Stimulated activated naive CD8-positive, alpha-beta T cell treated with anti-CD3 and anti-CD28 coated beads, Interleukin-15, Interleukin-2, amounts not matched to agents 100 ng/mL and 50 ng/mL, for 24 hours (primary cell): ENCODE measurements at regions not wholly inside any gene's neighbourhood (a gene's known extent, or its start where the extent isn't known, plus 50 kb on each side); places are given as distances from the start of the nearest gene placed in this dataset.

ENCODE experiments used
- H3K27ac Mint-ChIP-seq: one replicate; pipeline ENCODE4 v1.8.0; 2021; ENCODE audit warnings: mild to moderate bottlenecking, mixed read lengths
- H3K27me3 Mint-ChIP-seq: one replicate; pipeline ENCODE4 v1.8.0; 2021; ENCODE audit warnings: mixed read lengths
- H3K36me3 Mint-ChIP-seq: one replicate; pipeline ENCODE4 v1.8.0; 2021; ENCODE audit warnings: low read depth, mixed read lengths
- H3K4me1 Mint-ChIP-seq: one replicate; pipeline ENCODE4 v1.8.0; 2021; ENCODE audit warnings: low read depth, mixed read lengths
- H3K4me3 Mint-ChIP-seq: one replicate; pipeline ENCODE4 v1.8.0; 2021; ENCODE audit warnings: mild to moderate bottlenecking, mixed read lengths
- H3K9me3 Mint-ChIP-seq: one replicate; pipeline ENCODE4 v1.8.0; 2021; ENCODE audit warnings: mixed read lengths

DNA sequence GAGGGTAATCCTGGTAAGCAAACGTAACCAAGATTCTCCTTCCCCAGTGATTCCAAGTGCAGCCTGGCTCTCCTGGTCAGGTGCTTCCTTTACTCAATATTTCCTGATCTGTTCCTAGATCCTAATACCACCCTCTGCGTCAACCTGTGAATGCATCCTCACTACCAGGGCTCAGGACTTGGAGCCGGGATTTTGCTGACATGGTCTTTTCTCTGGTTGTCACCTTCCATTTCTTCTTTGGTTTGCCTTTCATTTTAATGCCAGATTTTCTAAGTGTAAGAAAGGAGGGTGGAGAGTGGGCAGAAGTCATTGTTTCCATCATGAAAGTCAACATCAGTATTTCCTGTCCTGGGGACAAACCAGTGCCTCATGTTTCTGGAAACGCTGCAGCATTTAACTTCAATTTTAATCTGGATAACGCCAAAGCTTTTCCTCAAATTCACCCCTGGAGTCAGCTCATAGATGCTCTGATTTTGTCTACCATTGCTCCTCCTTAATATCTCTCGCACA lies 210.4 kb upstream of the ZNF32 start:
- peaks cover 3% of the 10 kb centered on the region for H3K4me1 Mint-ChIP-seq
- H3K27me3 Mint-ChIP-seq = no peaks in the 10 kb centered on the region
- H3K36me3 Mint-ChIP-seq = no peaks in the 10 kb centered on the region
- H3K27ac Mint-ChIP-seq = no peak overlapping the region
- H3K9me3 Mint-ChIP-seq = no peaks in the 10 kb centered on the region
- H3K4me3 Mint-ChIP-seq = no peak overlapping the region

GRCh38 chr10:43857931-43858315 lies 209.2 kb upstream of the ZNF32 start:
- H3K27me3 Mint-ChIP-seq = peaks cover under 1% of the 10 kb centered on the region
- H3K9me3 Mint-ChIP-seq = no peaks in the 10 kb centered on the region
- no peaks in the 10 kb centered on the region for H3K36me3 Mint-ChIP-seq
- no peak overlapping the region for H3K27ac Mint-ChIP-seq
- H3K4me1 Mint-ChIP-seq = peaks cover 3% of the 10 kb centered on the region
- no peak overlapping the region for H3K4me3 Mint-ChIP-seq

DNA sequence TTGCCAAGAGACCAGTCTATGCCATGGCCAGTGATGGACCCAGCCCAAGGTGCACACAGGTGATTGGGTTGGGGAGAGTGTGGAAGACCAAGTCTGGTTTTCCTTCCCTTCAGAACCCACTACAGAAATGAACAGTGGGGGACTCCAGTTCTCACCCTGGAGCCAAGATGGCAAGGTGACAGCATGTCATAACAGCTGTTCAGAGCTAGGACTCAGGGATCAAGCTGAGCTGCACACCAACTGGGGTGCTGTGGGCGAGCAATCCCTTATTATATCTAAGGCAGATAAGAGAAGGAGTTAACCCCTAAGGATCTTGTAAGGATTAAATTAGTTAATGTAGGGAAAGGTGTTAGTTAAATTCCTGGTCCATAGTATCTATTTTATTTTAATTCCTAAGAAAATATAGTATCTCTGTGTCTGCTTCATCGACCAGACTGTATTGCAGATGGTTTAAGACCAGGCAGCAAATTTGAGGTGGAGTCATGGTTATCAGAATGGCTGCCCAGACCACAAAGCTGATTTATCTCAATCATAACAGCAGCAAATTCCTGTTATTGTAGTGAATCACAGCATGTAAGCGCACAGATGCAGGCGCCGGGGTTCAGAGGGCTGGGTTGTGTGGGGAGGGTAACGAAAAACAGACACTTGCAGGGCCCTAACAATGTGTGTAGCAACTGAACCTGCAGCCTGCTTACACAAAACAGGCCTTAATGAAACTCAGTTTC lies 208.7 kb upstream of the ZNF32 start:
- Mint-ChIP-seq H3K36me3 (no peaks in the 10 kb centered on the region), H3K27ac (no peak overlapping the region), H3K9me3 (no peaks in the 10 kb centered on the region), H3K27me3 (peaks cover 2% of the 10 kb centered on the region), H3K4me1 (peaks cover 3% of the 10 kb centered on the region), H3K4me3 (no peak overlapping the region)

- Mint-ChIP-seq H3K9me3 (no peaks in the 10 kb centered on the region), H3K27ac (no peak overlapping the region), H3K27me3 (peaks cover 2% of the 10 kb centered on the region), H3K36me3 (no peaks in the 10 kb centered on the region), H3K4me1 (peaks cover 3% of the 10 kb centered on the region), H3K4me3 (no peak overlapping the region)
These were observed 207.6 kb upstream of the ZNF32 start for GRCh38 chr10:43856299-43856698.

DNA sequence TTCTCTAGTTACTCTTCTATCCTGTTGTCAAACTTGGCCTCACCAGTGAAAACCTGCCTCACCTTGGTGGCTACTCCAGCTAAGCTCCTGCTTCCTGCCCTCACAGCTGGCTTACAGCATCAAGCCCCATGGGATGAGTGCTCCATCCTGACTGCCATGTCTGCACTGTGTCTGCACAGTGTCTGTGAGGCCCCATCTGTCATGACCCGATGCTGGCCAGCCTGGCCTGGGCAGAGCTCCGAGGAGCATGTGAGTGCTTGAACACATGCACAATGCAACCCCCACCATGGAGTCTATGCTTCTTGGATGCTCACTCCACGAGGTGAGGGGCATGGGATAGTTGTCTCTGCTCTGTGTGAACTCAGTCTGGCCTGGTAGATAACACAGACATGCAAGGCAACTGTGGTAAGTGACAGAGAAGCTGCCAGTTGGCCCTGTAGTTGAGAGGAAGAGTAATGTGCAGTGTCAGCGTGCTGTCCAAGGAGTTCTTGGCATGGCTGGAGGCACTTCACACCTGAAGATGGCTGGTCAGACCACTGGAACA lies 207.1 kb upstream of the ZNF32 start:
- peaks cover 3% of the 10 kb centered on the region for H3K4me1 Mint-ChIP-seq
- H3K36me3 Mint-ChIP-seq = no peaks in the 10 kb centered on the region
- H3K27me3 Mint-ChIP-seq = peaks cover 2% of the 10 kb centered on the region
- H3K9me3 Mint-ChIP-seq = no peaks in the 10 kb centered on the region
- no peak overlapping the region for H3K4me3 Mint-ChIP-seq
- no peak overlapping the region for H3K27ac Mint-ChIP-seq

GRCh38 chr10:43854007-43854406 lies 205.3 kb upstream of the ZNF32 start:
- peaks cover 2% of the 10 kb centered on the region for H3K4me1 Mint-ChIP-seq
- H3K36me3 Mint-ChIP-seq = no peaks in the 10 kb centered on the region

GRCh38 chr10:43853369-43853768 lies 204.7 kb upstream of the ZNF32 start:
- Mint-ChIP-seq H3K9me3 (no peaks in the 10 kb centered on the region), H3K4me1 (no peaks in the 10 kb centered on the region)

More at GRCh38 chr10:43854007-43854406, 205.3 kb upstream of the ZNF32 start:
- Mint-ChIP-seq H3K27ac (no peak overlapping the region), H3K4me3 (no peak overlapping the region), H3K27me3 (peaks cover 2% of the 10 kb centered on the region), H3K9me3 (no peaks in the 10 kb centered on the region)

GRCh38 chr10:43852644-43853214 lies 204.0 kb upstream of the ZNF32 start:
- peaks cover under 1% of the 10 kb centered on the region for H3K4me1 Mint-ChIP-seq
- H3K27me3 Mint-ChIP-seq = peaks cover 2% of the 10 kb centered on the region
- no peak overlapping the region for H3K27ac Mint-ChIP-seq
- no peaks in the 10 kb centered on the region for H3K9me3 Mint-ChIP-seq
- H3K36me3 Mint-ChIP-seq = no peaks in the 10 kb centered on the region
- H3K4me3 Mint-ChIP-seq = no peak overlapping the region

More at GRCh38 chr10:43853369-43853768, 204.7 kb upstream of the ZNF32 start:
- no peak overlapping the region for H3K4me3 Mint-ChIP-seq
- H3K27ac Mint-ChIP-seq = no peak overlapping the region
- H3K27me3 Mint-ChIP-seq = peaks cover 2% of the 10 kb centered on the region
- no peaks in the 10 kb centered on the region for H3K36me3 Mint-ChIP-seq

DNA sequence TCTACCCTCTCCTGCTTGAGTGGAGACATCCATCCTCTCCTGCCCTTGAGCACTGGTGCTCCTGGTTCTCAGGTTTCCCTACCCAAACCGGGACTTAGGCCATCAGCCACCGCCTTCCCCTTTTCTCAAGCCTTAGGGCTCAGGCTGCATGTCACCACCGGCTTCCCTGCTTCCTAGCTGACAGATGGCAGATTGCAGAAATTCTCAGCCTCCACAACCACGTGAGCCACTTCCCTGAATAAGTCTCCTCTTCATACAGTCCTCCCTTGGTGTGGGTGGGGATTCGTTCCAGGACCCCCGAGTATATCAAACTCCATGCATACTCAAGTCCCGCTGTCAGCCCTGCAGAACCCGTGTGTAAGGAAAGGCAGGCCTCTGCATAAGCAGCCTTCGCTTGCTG lies 203.5 kb upstream of the ZNF32 start:
- Mint-ChIP-seq H3K36me3 (no peaks in the 10 kb centered on the region), H3K27me3 (peaks cover 2% of the 10 kb centered on the region), H3K4me1 (peaks cover 6% of the 10 kb centered on the region), H3K27ac (no peak overlapping the region), H3K9me3 (no peaks in the 10 kb centered on the region), H3K4me3 (no peak overlapping the region)

DNA sequence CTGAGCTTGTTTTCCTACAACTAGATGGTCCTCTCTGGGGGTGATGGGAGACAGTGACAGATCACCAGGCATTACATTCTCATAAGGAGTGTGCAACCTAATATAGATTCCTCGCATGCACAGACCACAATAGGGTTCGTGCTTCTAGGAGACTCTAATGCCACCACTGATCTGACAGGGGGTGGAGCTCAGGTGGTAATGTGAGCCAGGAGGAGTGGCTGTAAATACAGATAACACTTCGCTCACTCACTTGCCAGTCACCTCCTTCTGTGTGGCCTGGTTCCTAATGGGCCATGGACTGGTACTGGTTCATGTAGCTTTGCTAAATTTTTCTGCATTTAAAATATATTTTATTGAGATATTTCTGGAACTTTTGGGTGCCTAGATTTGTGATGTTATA lies 202.3 kb upstream of the ZNF32 start:
- H3K4me3 Mint-ChIP-seq = no peak overlapping the region
- peaks cover 17% of the 10 kb centered on the region for H3K4me1 Mint-ChIP-seq
- no peaks in the 10 kb centered on the region for H3K36me3 Mint-ChIP-seq
- peaks cover 2% of the 10 kb centered on the region for H3K27me3 Mint-ChIP-seq
- H3K9me3 Mint-ChIP-seq = no peaks in the 10 kb centered on the region
- no peak overlapping the region for H3K27ac Mint-ChIP-seq

DNA sequence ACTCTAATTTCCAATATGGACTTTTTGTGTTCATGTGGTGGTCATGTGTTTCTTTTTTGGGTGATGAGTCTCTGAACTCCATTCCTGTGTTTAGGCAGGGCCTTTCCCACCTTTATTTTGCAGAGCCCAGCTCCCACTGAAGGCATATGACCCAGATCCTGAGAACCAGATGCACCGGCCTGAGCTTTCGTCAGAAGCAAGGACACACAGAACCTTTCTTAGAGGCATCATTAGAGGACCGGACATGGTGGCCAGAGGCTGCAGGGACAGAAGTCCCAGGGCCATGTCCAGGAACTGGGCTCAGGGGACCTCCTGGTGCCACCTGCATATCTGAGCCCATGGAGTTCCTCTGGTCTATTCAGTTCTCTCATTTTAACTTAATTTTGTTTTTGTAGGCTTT lies 200.9 kb upstream of the ZNF32 start:
- Mint-ChIP-seq H3K36me3 (no peaks in the 10 kb centered on the region), H3K4me3 (no peak overlapping the region), H3K4me1 (peaks cover 27% of the 10 kb centered on the region), H3K27ac (no peak overlapping the region), H3K27me3 (peaks cover 2% of the 10 kb centered on the region), H3K9me3 (no peaks in the 10 kb centered on the region)

DNA sequence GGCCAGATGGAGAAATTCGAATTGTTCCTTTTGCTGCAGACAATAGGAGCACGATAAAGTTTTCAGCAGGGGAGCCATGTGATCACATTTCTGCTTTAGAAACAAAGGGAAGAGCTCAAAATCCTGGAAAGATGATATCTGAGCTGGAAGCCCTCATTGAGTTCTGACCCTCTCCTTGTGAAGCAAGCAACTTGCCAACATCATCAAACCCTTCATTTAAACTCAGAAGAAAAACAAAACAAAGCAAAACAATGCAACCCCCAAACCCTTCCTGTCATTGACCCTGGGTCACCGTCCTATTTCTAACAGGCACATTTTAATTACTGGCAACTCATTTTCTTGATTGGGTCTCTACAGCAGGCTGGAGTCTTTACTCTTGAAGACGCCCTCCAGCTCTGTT lies 198.3 kb upstream of the ZNF32 start:
- no peak overlapping the region for H3K27ac Mint-ChIP-seq
- no peak overlapping the region for H3K4me3 Mint-ChIP-seq
- peaks cover 27% of the 10 kb centered on the region for H3K4me1 Mint-ChIP-seq
- H3K9me3 Mint-ChIP-seq = no peaks in the 10 kb centered on the region
- H3K27me3 Mint-ChIP-seq = no peaks in the 10 kb centered on the region
- no peaks in the 10 kb centered on the region for H3K36me3 Mint-ChIP-seq

DNA sequence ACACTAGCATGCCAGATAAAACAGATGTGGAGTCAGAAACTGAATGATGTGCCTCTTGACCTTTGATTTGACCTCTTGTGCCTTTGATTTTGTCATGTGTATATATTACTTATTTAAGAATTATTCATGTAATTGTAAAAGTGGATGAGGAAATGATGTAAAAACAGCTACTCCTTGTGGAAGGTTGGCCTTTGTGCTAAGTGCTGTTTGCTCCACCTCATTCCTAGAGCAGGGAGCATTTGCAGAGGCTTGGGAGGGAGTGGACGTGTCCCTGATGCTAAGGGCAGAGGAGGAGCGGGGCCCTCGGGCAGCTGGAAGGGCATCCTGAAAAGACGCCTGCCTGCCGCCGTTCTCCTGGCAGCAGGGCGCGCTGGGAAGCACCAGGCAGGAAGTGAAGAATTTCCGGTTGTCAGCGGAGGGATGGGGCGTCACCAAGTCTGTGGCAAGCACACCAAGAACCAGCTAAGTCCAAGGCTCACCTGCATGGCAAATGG lies 197.6 kb upstream of the ZNF32 start:
- Mint-ChIP-seq H3K27ac (peak overlapping the region; percentile 87), H3K9me3 (no peaks in the 10 kb centered on the region), H3K27me3 (no peaks in the 10 kb centered on the region), H3K4me3 (peak overlapping the region; percentile 63), H3K4me1 (peaks cover 27% of the 10 kb centered on the region), H3K36me3 (no peaks in the 10 kb centered on the region)

GRCh38 chr10:43845121-43845520 lies 196.4 kb upstream of the ZNF32 start:
- Mint-ChIP-seq H3K9me3 (no peaks in the 10 kb centered on the region), H3K4me1 (peaks cover 27% of the 10 kb centered on the region), H3K27me3 (no peaks in the 10 kb centered on the region), H3K27ac (no peak overlapping the region), H3K4me3 (no peak overlapping the region), H3K36me3 (no peaks in the 10 kb centered on the region)

DNA sequence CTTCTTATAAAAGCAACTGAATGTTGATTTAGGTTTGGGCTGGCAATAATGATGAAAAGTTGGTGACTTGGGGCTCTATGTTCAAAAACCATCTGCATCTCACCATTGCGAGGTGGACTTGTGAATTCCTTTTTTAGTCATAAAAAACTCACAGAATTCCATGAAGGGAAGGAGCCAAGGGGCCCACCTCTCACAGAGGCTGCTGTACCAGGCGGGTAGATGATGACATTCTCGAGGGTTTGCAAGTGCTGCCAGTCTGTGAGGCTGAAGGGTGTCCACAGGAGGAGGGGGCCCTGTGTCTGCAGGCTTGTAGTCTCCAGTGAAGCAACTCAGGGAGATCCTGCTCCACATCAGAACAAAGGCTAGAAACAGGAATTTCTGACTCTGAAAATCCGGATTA lies 195.5 kb upstream of the ZNF32 start:
- Mint-ChIP-seq H3K4me1 (peaks cover 27% of the 10 kb centered on the region), H3K9me3 (no peaks in the 10 kb centered on the region), H3K4me3 (no peak overlapping the region), H3K27ac (no peak overlapping the region), H3K36me3 (no peaks in the 10 kb centered on the region), H3K27me3 (no peaks in the 10 kb centered on the region)
